Prostate gland (tissue), 2 donors: ENCODE measurements at regions not wholly inside any gene's neighbourhood (a gene's known extent, or its start where the extent isn't known, plus 50 kb on each side); places are given as distances from the start of the nearest gene placed in this dataset.

Experiments used
- CTCF ChIP-seq, 4 experiments: fragments of 200-600 bp in 2 of 4; fragments of 450-650 bp in 2 of 4; sonication (generic) in 2 of 4; IDR thresholded peaks; 1 replicate in 3 of 4; 2 replicates in 1 of 4; pipeline ENCODE4 v1.5.1; 2016 to 2019; ENCODE audit warnings: antibody characterized with exemption in 4 of 4, mild to moderate bottlenecking in 2 of 4, moderate library complexity in 2 of 4
- POLR2A ChIP-seq: fragments of 450-650 bp; IDR thresholded peaks from one replicate; pipeline ENCODE4 v1.6.1; 2016; ENCODE audit warnings: antibody characterized with exemption, mild to moderate bottlenecking

GRCh38 chr1:188719735-188720134, 1757.9 kb downstream of the BRINP3 start:
- TF ChIP-seq CTCF (IDR thresholded peaks at IDR 0.05): no peak
- TF ChIP-seq POLR2A: no peak
